Upper lobe of right lung (tissue), 1 donor: ENCODE measurements at regions not wholly inside any gene's neighbourhood (a gene's known extent, or its start where the extent isn't known, plus 50 kb on each side); places are given as distances from the start of the nearest gene placed in this dataset.

ENCODE experiments used
- ATAC-seq: fragments of 200-7000 bp; cut with Tn5 transposase; one replicate; pipeline ENCODE4 v1.9.1; 2020; ENCODE audit warnings: mild to moderate bottlenecking, moderate library complexity
- DNase-seq: peaks from one replicate; pipeline ENCODE4 v3.0.0-alpha.2; 2020
- H3K27ac ChIP-seq: fragments of 200-600 bp; one replicate; pipeline ENCODE4 v1.8.0; 2022
- H3K27me3 ChIP-seq: fragments of 200-600 bp; one replicate; pipeline ENCODE4 v1.8.0; 2022; ENCODE audit warnings: mild to moderate bottlenecking
- H3K36me3 ChIP-seq: fragments of 200-600 bp; one replicate; pipeline ENCODE4 v1.8.0; 2022
- H3K4me1 ChIP-seq: fragments of 200-600 bp; one replicate; pipeline ENCODE4 v1.8.0; 2022
- H3K4me3 ChIP-seq: fragments of 200-600 bp; one replicate; pipeline ENCODE4 v1.8.0; 2022; ENCODE audit warnings: mild to moderate bottlenecking
- H3K9me3 ChIP-seq: fragments of 200-600 bp; one replicate; pipeline ENCODE4 v1.8.0; 2022
- intact Hi-C: fragments of 100-400 bp; cut with DNase I; formaldehyde crosslinking; loops from one replicate; pipeline ENCODE4 v1.11.0; 2022
- TF ChIP-seq, protein P1 (sequence below): fragments of 200-600 bp; IDR thresholded peaks from one replicate; pipeline ENCODE4 v1.8.0; 2022; ENCODE audit warnings: antibody characterized with exemption
- donor health status: DM: no; HTN: yes; CAD: no; lungs with severe emphysema.

DNA sequence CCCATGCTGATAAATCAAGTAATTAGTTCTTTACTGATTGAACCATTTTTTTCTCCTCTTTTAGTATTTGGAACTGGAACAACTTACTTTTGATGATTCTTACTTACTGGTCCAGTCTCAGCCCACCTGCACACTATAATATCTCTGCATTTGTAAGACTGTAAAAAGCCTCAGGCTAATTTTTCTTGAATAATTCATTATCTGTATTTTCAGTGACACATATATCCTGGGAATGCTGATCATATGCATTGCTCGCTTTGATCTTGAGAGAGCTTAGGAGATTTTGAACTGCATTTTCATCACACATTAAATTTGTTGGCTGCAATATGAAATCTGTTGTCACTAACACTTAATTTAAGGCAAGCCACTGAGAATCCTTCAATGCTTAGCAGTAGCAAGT, 760.6 kb downstream of the EDEM1 start:
- no peaks in the 10 kb centered on the region for H3K27me3 ChIP-seq
- intact Hi-C loops = no loop called here
- H3K36me3 ChIP-seq = no peaks in the 10 kb centered on the region
- H3K4me1 ChIP-seq = no peaks in the 10 kb centered on the region
- no peaks in the 10 kb centered on the region for H3K9me3 ChIP-seq
- TF ChIP-seq, protein P1, sequence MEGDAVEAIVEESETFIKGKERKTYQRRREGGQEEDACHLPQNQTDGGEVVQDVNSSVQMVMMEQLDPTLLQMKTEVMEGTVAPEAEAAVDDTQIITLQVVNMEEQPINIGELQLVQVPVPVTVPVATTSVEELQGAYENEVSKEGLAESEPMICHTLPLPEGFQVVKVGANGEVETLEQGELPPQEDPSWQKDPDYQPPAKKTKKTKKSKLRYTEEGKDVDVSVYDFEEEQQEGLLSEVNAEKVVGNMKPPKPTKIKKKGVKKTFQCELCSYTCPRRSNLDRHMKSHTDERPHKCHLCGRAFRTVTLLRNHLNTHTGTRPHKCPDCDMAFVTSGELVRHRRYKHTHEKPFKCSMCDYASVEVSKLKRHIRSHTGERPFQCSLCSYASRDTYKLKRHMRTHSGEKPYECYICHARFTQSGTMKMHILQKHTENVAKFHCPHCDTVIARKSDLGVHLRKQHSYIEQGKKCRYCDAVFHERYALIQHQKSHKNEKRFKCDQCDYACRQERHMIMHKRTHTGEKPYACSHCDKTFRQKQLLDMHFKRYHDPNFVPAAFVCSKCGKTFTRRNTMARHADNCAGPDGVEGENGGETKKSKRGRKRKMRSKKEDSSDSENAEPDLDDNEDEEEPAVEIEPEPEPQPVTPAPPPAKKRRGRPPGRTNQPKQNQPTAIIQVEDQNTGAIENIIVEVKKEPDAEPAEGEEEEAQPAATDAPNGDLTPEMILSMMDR = no peak
- DNase-seq (no peak), ATAC-seq (no peak)
- no peak overlapping the region for H3K4me3 ChIP-seq
- H3K27ac ChIP-seq = no peak overlapping the region

- Histone ChIP-seq H3K27ac (no peak overlapping the region), H3K4me3 (no peak overlapping the region), H3K36me3 (no peaks in the 10 kb centered on the region), H3K4me1 (no peaks in the 10 kb centered on the region), H3K27me3 (no peaks in the 10 kb centered on the region), H3K9me3 (no peaks in the 10 kb centered on the region)
- DNase-seq (no peak), ATAC-seq (no peak)
- intact Hi-C loops = no loop called here
- TF ChIP-seq, protein P1 = no peak
These were observed 763.5 kb downstream of the EDEM1 start for GRCh38 chr3:5951026-5951425.

DNA sequence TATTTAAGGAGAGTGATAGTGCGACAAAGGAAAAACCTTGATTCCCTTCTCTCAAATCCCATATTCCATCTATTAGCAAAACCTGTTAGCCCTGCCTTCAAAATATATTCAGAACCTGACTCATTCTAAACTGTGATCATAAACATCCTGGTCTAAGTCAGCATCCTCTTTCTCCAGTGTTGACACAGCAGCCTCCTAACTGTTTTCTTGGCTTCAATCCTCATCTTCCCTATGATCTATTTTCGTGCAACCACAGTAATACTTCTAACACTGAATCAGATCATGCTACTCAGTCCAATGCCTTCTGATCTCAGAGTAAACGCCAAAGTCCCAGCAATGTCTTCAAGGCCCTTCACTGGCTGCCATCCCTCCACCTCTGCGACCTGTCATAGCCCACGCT, 785.1 kb downstream of the EDEM1 start:
- no peak overlapping the region for H3K27ac ChIP-seq
- H3K27me3 ChIP-seq = no peaks in the 10 kb centered on the region
- intact Hi-C loops = no loop called here
- ATAC-seq = no peak
- no peak overlapping the region for H3K4me3 ChIP-seq
- H3K4me1 ChIP-seq = no peaks in the 10 kb centered on the region
- no peaks in the 10 kb centered on the region for H3K36me3 ChIP-seq
- no peaks in the 10 kb centered on the region for H3K9me3 ChIP-seq
- DNase-seq = no peak
- TF ChIP-seq, protein P1 = no peak

DNA sequence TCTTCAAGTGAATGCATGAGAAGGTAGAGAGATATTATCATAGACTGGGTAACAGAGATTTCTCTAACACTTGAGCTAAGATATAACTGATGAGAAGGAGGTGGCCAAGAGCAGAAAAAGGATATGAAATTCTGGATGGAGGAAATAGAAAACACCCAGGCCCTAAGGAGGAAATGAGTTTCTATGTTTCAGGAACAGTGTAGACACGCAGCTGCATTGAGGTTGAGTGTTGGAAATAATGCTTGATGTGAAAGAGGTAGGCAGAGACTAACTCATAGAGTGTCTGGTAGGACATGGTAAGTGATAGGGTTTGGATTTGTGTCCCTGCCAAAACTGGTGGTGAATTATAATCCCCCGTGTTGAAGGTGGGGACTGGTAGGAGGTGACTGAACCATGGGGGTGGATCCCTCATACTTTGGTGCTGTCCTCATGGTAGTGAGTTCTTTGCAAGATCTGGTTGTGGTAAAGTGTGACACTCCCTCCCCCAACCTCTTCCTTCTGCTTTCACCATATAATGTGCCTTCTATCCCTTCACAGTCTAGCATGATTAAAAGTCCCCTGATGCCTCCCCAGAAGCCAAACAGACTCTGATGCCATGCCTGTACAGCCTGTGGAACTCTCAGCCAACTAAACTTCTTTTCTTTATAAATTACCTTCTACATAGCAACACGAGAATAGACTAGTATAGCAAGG, 787.3 kb downstream of the EDEM1 start:
- Histone ChIP-seq H3K27me3 (no peaks in the 10 kb centered on the region), H3K36me3 (no peaks in the 10 kb centered on the region), H3K9me3 (no peaks in the 10 kb centered on the region), H3K4me1 (no peaks in the 10 kb centered on the region), H3K4me3 (no peak overlapping the region), H3K27ac (no peak overlapping the region)
- ATAC-seq (peak; percentile 42), DNase-seq (no peak)
- intact Hi-C loops = no loop called here
- TF ChIP-seq, protein P1 = no peak

GRCh38 chr3:5977331-5977730, 789.8 kb downstream of the EDEM1 start:
- intact Hi-C loops = no loop called here
- TF ChIP-seq, protein P1 = no peak
- ATAC-seq = no peak
- H3K36me3 ChIP-seq = no peaks in the 10 kb centered on the region
- H3K27me3 ChIP-seq = no peaks in the 10 kb centered on the region
- no peak overlapping the region for H3K4me3 ChIP-seq
- H3K4me1 ChIP-seq = no peaks in the 10 kb centered on the region
- H3K9me3 ChIP-seq = no peaks in the 10 kb centered on the region
- DNase-seq = no peak
- no peak overlapping the region for H3K27ac ChIP-seq

DNA sequence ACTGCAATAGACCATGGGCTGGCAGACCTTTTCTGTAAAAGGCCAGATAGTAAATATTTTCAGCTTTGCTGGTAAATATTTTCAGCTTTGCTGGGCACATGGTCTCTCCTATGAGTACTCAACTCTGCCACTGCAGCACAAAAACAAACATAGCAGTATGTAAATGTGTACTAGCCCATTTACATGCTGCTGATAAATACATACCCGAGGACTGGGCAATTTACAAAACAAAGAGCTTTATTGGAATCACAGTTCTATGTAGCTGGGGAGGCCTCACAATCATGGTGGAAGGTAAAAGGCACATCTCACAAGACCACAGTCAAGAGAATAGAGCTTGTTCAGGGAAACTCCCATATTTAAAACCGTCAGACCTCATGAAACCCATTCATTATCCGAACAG, 793.0 kb downstream of the EDEM1 start:
- Histone ChIP-seq H3K4me1 (no peaks in the 10 kb centered on the region), H3K27me3 (no peaks in the 10 kb centered on the region), H3K9me3 (no peaks in the 10 kb centered on the region), H3K4me3 (no peak overlapping the region), H3K27ac (no peak overlapping the region), H3K36me3 (no peaks in the 10 kb centered on the region)
- TF ChIP-seq, protein P1 = no peak
- intact Hi-C loops = no loop called here
- no peak for DNase-seq
- no peak for ATAC-seq
